Esophagus muscularis mucosa (tissue), 4 donors: ENCODE measurements at regions not wholly inside any gene's neighbourhood (a gene's known extent, or its start where the extent isn't known, plus 50 kb on each side); places are given as distances from the start of the nearest gene placed in this dataset.

ENCODE experiments used
- DNase-seq: peaks from one replicate; pipeline ENCODE4 v3.0.0-alpha.2; 2017; ENCODE audit errors: extremely low spot score
- H3K27ac ChIP-seq, 4 donors: fragments of 200-600 bp; sonication (generic); replicated peaks in 1 of 4; 1 replicate in 3 of 4; 2 replicates in 1 of 4; pipeline ENCODE4 v1.5.1; 2016 to 2019; ENCODE audit warnings: mild to moderate bottlenecking in 1 of 4
- H3K27me3 ChIP-seq, 4 donors: fragments of 200-600 bp; sonication (generic); one replicate each; pipeline versions ENCODE4 v1.5.1 to v1.6.0; 2016 to 2019
- H3K36me3 ChIP-seq, 4 donors: fragments of 200-600 bp; sonication (generic); one replicate each; pipeline ENCODE4 v1.5.1; 2016 to 2019
- H3K4me1 ChIP-seq, 4 donors: fragments of 200-600 bp; sonication (generic); one replicate each; pipeline ENCODE4 v1.5.1; 2016 to 2019
- H3K4me3 ChIP-seq, 4 donors: fragments of 200-600 bp; sonication (generic); 1 replicate in 2 of 4; 2 replicates in 2 of 4; pipeline ENCODE4 v1.5.1; 2016 to 2019; ENCODE audit warnings: mild to moderate bottlenecking in 4 of 4, moderate library complexity in 1 of 4
- H3K9me3 ChIP-seq, 4 donors: fragments of 200-600 bp; sonication (generic); 1 replicate in 3 of 4; 2 replicates in 1 of 4; pipeline ENCODE4 v1.5.1; 2016 to 2019
- EP300 ChIP-seq: sonication (generic); formaldehyde crosslinking; IDR thresholded peaks from one replicate; pipeline ENCODE4 v1.6.1; 2017; ENCODE audit warnings: antibody characterized with exemption
- POLR2A ChIP-seq: fragments of 450-650 bp; IDR thresholded peaks from one replicate; pipeline ENCODE4 v1.6.1; 2017; ENCODE audit warnings: antibody characterized with exemption, moderate library complexity, mild to moderate bottlenecking, low read depth
- POLR2AphosphoS5 ChIP-seq, 2 donors: sonication (generic); formaldehyde crosslinking; IDR thresholded peaks; one replicate each; pipeline ENCODE4 v1.6.1; 2017; ENCODE audit warnings: antibody characterized with exemption in 2 of 2
- WGBS: methylation state at CpG from one replicate; pipeline ENCODE4 v1.1.5; 2018; 5-methylcytosine and 5-hydroxymethylcytosine counted together
- intact Hi-C: fragments of 100-400 bp; cut with DNase I; formaldehyde crosslinking; loops from one replicate; pipeline ENCODE4 v1.15.1; 2023
- TF ChIP-seq, protein P1 (sequence below), 3 experiments: fragments of 200-600 bp in 2 of 3; fragments of 450-650 bp in 1 of 3; sonication (generic) in 2 of 3; IDR thresholded peaks; one replicate each; pipeline ENCODE4 v1.5.1; 2017 to 2019; ENCODE audit warnings: antibody characterized with exemption in 3 of 3, mild to moderate bottlenecking in 2 of 3, moderate library complexity in 1 of 3

DNA sequence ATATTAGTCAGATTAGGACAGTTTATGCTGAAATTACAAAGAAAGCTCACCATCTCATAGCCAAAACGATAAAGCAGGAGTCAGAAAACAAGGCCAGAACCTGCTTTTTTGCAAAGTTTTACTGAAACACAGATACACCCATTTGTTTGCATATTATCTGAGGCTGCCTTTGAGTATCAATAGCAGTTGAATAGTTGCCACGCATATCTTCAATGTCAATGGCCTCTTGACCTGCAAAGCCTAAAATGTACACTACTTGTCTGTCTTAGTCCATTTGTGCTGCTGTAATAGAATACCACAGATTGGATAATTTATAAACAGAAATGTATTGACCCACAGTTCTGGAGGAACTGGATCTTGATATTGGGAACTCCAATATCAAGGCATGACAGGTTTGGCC, 94.1 kb upstream of the NT5E start:
- DNase-seq = no peak
- H3K9me3 ChIP-seq = no peaks in the 10 kb centered on the region
- H3K27me3 ChIP-seq = no peaks in the 10 kb centered on the region
- H3K4me3 ChIP-seq = no peak overlapping the region
- TF ChIP-seq POLR2AphosphoS5 (IDR thresholded peaks at IDR 0.05) (no peak), EP300 (no peak), POLR2A (no peak)
- TF ChIP-seq, protein P1, sequence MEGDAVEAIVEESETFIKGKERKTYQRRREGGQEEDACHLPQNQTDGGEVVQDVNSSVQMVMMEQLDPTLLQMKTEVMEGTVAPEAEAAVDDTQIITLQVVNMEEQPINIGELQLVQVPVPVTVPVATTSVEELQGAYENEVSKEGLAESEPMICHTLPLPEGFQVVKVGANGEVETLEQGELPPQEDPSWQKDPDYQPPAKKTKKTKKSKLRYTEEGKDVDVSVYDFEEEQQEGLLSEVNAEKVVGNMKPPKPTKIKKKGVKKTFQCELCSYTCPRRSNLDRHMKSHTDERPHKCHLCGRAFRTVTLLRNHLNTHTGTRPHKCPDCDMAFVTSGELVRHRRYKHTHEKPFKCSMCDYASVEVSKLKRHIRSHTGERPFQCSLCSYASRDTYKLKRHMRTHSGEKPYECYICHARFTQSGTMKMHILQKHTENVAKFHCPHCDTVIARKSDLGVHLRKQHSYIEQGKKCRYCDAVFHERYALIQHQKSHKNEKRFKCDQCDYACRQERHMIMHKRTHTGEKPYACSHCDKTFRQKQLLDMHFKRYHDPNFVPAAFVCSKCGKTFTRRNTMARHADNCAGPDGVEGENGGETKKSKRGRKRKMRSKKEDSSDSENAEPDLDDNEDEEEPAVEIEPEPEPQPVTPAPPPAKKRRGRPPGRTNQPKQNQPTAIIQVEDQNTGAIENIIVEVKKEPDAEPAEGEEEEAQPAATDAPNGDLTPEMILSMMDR (IDR thresholded peaks at IDR 0.05) = no peak
- H3K27ac ChIP-seq = no peak overlapping the region
- no peaks in the 10 kb centered on the region for H3K36me3 ChIP-seq
- H3K4me1 ChIP-seq = peaks cover 0 to 3% (median 0%) of the 10 kb centered on the region in 4 donors
- WGBS = 66% methylated on average over 2 of the region's 2 CpGs
- intact Hi-C loops = loop anchor here (2.0 kb wide), 1 partner anchor 127 kb away; no protein-coding TSS in a partner anchor

DNA sequence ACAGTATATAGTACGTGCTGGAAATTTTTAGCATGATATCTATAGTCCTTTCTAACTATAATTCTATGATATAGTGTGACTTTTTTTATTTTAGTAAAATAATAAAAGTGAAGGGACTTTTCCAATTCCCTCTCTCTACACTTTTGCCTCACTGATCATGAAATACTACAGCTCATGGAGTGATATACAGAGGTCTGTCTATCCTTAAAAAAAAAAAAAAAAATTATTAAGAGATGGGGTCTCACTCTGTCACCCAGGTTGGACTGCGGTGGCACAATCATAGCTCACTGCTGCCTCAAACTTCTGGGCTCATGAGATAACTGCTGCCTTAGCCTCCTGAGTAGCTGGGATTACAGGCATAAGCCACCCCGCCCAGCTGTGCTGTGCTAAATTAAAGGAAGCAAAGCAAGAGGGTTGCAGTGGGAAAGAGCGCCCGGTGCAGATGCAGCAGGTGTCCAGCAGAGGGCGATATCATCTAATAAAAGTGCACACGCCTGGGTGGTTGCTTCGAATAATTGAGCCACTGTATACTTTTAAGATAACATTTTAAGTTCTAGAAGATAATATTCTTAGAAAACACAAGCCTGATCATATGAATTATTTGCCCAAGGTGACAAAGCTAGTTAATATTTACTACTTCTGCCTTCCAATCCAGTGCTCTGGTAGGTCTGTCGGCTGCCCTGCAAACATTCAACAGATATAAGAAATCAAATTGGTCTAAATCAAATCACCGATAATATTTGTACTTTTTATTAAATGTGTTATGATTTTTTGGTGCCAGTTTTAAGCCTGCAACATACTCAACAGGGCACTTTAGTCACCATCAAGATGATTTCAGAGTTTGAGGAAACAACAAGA, 94.9 kb upstream of the NT5E start:
- WGBS = 27% methylated on average over 10 of the region's 10 CpGs
- no peak for DNase-seq
- TF ChIP-seq, protein P1 (IDR thresholded peaks at IDR 0.05) = peak; percentile 95 to 97 (median 96)
- TF ChIP-seq POLR2A (no peak), POLR2AphosphoS5 (IDR thresholded peaks at IDR 0.05) (peak in 1 of 2 donors; percentile 5), EP300 (no peak)

DNA sequence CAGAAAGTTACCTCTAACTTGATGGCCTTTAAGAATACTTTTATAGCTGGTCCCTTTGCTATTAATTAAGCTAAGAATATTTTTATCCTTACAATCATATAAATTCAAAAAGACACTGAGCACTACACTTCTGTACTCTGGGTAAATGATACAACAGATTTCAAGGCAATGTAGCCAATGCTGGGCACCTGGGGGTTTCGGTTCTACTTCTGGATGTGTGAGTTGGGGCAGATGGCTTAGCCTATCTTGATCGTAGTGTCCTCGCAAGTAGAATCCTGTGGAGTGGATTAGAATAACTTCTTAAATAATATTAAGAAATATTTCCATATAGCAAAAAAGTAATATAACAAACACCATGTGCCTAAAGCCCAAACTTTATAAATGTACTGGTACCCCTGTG, 96.9 kb upstream of the NT5E start:
- 98% methylated on average over 3 of the region's 3 CpGs for WGBS
- TF ChIP-seq, protein P1 (IDR thresholded peaks at IDR 0.05) = no peak
- TF ChIP-seq POLR2A = no peak
- no peak for TF ChIP-seq EP300
- TF ChIP-seq POLR2AphosphoS5 (IDR thresholded peaks at IDR 0.05) = no peak
- Histone ChIP-seq H3K4me3 (no peak overlapping the region), H3K9me3 (no peaks in the 10 kb centered on the region), H3K27me3 (no peaks in the 10 kb centered on the region), H3K4me1 (peaks cover 0 to 3% (median 0%) of the 10 kb centered on the region in 4 donors), H3K27ac (no peak overlapping the region), H3K36me3 (no peaks in the 10 kb centered on the region)
- intact Hi-C loops = no loop called here
- DNase-seq = no peak

More for the DNA sequence above, 94.9 kb upstream of the NT5E start:
- intact Hi-C loops = loop anchor here (2.0 kb wide), 1 partner anchor 128 kb away; no protein-coding TSS in a partner anchor
- H3K27ac ChIP-seq = no peak overlapping the region
- H3K27me3 ChIP-seq = no peaks in the 10 kb centered on the region
- no peaks in the 10 kb centered on the region for H3K9me3 ChIP-seq
- H3K4me3 ChIP-seq = no peak overlapping the region
- H3K4me1 ChIP-seq = peaks cover 0 to 3% (median 0%) of the 10 kb centered on the region in 4 donors
- H3K36me3 ChIP-seq = no peaks in the 10 kb centered on the region

DNA sequence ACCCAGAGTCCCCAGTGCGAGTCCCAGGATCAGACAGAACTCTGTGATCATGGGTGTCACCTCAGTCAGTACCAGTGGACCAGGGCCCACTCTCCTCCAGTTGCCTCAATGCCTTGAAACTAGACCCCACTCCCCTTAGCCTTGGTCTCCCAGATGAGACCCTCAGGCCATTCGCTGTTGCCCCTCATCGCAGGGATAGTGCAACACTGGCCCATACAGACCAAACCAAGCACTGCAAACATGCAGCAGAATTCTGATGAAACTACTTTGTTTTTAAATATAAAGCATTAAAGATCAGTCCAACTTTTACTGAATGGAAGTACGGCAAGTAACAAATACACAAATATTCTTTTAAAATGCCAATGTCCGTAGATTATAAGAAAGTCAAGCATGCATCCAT, 101.2 kb upstream of the NT5E start:
- H3K27ac ChIP-seq = no peak overlapping the region

More for the DNA sequence above, 101.2 kb upstream of the NT5E start:
- no peaks in the 10 kb centered on the region for H3K27me3 ChIP-seq
- H3K4me3 ChIP-seq = no peak overlapping the region
- H3K9me3 ChIP-seq = no peaks in the 10 kb centered on the region
- DNase-seq = no peak
- H3K4me1 ChIP-seq = no peaks in the 10 kb centered on the region
- WGBS = 92% methylated on average over 5 of the region's 5 CpGs
- H3K36me3 ChIP-seq = no peaks in the 10 kb centered on the region
- intact Hi-C loops = no loop called here
- TF ChIP-seq, protein P1 (IDR thresholded peaks at IDR 0.05) = no peak
- no peak for TF ChIP-seq POLR2AphosphoS5 (IDR thresholded peaks at IDR 0.05)
- TF ChIP-seq EP300 = no peak
- no peak for TF ChIP-seq POLR2A
